ENCODE measurements at regions not wholly inside any gene's neighbourhood (a gene's known extent, or its start where the extent isn't known, plus 50 kb on each side); places are given as distances from the start of the nearest gene placed in this dataset.
"Not testable (repeated sequence)": the region's sequence is repeated elsewhere in the genome, so short reads cannot be mapped to it uniquely, and the experiment has no call there.

DNA sequence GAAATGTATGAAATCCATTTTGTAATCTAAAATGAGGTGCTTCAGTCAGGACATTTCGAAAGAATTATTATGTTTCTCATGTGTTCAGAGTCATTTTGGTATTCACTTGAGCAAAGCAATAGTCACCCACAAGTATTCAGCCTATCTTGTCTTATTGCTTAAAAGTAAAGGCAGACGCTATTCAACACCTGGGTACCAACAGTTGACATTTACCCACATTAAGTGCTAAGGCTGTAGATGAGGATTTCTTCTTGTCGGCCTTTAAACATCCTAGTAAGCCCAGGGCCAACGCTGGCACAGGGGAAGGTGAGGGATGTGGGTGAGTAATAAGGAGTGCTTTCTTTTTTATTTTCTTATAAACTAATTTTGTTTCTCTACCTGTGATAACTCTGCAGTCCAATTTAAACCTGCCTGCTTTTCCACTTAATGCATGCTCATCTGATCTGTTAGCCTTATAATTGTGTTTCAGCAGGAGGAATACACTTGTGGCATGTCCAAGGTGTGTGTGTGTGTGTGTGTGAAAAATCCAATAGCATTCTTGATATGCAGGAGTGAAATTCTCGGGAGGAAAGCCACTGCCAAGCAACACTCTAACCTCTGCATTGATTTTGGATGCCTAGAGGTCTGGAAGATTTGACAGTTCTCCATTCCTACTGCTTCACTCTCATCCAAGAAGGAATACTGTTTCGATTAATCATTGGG lies 252.0 kb downstream of the SOX4 start:
- intact Hi-C loops (cut with micrococcal nuclease), result no loop called here

DNA sequence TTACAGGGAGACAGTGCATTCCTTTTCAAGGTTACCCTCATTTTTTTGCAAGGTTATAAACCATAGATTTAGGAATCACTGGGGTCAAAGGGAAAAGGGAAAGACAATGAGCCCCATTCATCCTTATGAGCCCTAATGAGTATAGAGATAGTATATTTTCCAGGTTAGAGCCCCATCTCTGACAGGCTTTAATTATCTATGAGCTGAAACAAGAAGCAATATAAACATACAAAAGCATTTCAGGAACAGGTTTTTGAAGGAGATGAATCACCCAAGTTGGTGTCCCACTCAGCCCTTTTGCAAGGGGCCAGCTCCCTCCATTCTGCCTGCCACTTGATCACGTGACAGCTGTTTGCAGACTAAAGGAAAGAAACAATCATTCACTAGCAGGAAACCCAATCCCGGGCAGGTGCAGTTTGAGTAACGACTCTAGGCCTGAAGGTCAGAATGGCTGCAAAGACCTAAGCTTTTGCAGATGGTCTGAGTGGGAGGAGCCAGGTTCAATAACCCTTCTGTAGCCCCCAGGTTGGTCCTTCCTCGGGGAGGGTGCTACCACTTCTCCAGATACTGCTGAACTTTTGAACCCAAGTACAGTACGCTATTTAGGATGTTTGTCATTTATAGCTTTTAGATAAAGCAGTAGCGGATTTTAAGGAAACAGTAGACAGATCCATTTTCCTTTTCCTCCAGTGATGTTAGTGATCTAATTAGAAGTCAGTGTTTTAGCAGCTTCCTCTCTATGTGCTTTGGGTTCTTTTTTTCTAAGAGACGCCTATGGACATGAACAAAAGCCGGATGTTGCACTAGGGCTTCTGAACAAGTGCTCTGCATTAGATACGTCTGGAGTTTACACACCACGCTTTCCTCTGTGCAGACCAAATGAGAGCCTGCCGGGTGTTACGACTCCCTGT lies 253.2 kb downstream of the SOX4 start:
- intact Hi-C loops (cut with micrococcal nuclease), result no loop called here

GRCh38 chr6:21847711-21848480 lies 254.3 kb downstream of the SOX4 start:
- intact Hi-C loops (cut with micrococcal nuclease), result no loop called here

GRCh38 chr6:21850691-21851090 lies 257.1 kb downstream of the SOX4 start:
- intact Hi-C loops (cut with micrococcal nuclease), result no loop called here

DNA sequence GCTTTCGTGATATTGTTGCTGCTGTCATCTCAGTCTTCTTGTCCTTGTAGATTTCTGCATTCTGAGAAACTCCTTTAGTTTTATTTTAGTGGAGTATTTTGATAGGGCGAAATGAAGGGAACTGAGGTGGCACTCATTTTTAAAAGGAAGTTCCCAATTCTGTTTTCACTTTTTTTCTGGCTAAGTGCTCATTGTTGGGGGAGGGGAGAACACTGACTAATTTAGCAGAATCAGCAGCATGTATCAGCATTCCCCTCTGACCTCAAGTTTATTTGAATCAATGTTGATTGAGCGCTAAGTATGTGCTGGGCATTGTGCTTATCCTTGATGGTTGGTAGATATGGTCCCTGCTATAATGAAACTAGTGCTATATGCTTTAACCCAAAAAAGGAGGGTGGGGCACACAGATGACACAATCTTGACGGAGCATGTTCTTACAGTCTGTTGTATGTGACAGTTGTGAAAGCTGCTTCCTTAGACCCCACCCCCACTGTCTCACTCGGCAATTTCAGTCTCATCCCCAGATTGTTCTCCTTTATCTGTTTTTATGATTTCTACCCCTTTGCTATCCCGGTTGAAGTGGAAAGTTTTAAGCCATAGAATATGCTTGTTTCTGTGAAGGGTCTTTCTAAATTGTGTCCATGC lies 262.4 kb downstream of the SOX4 start:
- intact Hi-C loops (cut with micrococcal nuclease), result no loop called here

GRCh38 chr6:21856456-21856825 lies 262.9 kb downstream of the SOX4 start:
- intact Hi-C loops (cut with micrococcal nuclease), result no loop called here

DNA sequence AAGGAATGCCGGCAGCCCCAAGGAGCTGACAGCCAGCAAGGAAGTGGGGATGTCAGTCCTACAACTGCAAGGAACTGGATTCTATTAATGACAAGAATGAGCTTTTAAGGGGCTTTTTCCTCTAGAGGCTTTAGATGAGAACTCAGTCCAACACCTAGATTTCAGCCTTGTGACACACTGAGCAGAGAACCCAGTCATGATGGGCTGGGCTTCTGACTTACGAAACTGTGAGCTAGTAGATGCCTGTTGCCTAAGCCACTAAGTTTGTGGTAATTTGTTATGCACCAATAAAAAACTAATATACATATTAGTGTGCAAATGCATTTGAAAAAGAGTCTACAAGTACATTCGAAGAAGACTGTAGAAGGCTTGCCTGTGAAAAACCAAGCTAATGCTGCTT lies 263.3 kb downstream of the SOX4 start:
- intact Hi-C loops (cut with micrococcal nuclease), result no loop called here

DNA sequence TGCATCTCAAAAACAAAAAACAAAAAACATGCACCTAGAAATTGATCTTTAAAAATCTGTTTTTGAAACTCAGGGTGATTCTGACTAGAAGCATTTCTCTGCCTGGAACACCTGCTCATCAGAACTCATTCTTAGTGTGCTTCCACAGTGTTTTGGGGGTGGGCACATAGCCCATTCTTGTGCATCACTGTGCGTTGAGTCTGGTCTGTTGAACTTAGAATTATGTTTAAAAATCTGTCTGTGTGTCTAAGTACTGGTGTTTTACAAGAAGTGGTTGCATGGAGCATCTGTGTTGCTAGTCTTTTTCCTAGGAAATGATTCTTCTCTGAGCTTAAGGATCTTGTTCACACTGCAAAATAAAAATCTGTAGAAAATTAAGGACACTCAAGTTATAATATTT lies 264.5 kb downstream of the SOX4 start:
- intact Hi-C loops (cut with micrococcal nuclease), result no loop called here

DNA sequence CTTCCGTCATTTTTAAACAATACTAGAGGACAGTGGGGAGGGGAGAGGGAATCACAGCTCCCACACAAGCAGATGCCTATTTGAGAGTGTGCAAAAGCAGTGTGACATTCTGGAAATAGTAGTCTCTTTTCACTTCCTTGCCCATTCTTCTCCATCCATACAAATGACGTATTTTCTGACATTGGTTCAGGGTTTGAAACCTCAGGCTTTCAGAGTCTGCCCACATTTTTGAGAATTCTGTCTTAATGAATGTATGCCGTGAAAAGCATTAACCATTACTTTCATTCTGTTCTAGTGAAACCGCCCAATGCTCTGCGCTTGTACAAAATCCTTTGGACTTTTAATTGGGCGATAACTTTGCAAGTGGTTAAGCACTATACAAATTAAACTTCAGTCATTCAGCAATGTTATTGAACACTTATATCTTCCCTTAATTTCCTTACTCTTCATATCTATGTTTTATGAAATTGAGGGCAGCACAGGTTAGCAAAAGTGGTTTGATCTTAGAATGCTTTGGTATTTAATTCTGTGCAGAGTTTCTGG lies 265.7 kb downstream of the SOX4 start:
- intact Hi-C loops (cut with micrococcal nuclease), result no loop called here

GRCh38 chr6:21861942-21862341 lies 268.4 kb downstream of the SOX4 start:
- intact Hi-C loops (cut with micrococcal nuclease), result no loop called here

DNA sequence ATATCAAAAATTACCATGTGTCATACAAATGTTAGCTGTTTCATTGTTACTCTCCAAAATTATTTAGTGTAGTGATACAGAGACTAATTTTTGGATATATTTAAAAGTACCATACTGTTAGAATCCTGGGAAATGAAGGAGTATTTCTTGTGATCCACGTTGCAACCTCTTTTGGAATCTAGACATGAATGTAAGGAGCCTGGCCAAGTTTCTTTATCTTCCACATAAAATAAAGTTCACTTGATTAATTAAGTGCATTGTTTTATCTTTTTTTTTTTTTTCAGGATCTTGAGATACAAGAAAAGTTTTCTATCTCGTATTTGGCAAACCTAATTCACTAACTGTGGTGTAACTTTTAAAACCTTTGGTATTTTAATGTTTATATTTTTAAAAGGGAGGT lies 270.7 kb downstream of the SOX4 start:
- intact Hi-C loops (cut with micrococcal nuclease), result no loop called here

GRCh38 chr6:21868226-21868625 lies 274.7 kb downstream of the SOX4 start:
- intact Hi-C loops (cut with micrococcal nuclease), result no loop called here

- intact Hi-C loops (cut with micrococcal nuclease), result no loop called here
These were observed 275.7 kb downstream of the SOX4 start for GRCh38 chr6:21869085-21869771.

DNA sequence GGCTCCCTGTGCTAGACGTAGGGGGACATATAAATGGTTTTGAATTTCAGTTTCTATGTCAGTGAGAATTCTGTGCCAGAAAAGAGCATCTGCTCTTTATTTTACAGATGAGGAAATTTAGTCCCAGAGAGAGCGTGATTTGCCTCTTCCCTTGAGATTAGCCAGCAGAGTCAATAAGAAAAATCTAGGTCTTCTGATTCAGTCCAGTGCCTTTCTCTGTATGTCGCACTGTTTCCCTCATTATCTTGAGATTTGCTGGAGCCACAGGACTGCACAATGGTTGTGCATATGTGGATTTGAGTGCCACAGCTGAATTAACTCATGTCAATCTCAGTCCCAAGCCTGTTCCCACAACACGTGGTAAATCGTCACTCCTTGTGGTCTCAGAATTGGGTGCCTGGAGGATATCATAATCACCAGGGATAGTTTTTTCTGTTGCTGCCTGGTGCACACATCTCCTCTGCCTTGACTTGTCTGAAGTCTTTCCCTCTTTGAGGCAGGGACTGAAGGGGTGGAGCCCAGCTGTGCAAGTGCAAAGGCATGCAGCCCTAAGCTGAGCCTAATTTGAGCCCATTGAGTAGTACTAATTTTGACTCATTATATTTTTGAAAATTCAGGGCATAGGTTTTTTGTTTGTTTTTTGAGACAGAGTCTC lies 276.7 kb downstream of the SOX4 start:
- intact Hi-C loops (cut with micrococcal nuclease), result loop anchor here (10.0 kb wide), 1 partner anchor 1665 kb away; no protein-coding TSS in a partner anchor

DNA sequence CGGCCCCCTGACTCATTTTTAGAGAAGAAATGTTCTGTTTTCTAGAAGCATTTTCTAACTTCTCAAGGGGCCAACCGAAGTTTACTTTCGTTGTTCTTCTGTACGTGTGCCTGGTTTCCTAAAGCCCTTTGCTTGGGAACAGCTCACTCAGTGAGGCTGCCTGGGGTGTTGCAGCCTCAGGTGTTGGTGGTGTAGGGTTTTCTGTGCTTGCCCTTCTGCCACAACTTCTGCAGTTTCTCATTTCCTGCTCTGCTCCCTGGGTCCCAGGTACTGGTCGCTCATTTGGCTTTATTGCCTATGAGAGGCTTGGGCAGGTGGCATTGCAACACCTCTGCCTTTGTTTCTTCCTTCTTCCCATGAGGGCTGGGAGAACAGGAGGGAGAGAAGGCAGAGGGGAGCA lies 278.3 kb downstream of the SOX4 start:
- intact Hi-C loops (cut with micrococcal nuclease), result loop anchor here (10.0 kb wide), 1 partner anchor 1667 kb away; no protein-coding TSS in a partner anchor

- intact Hi-C loops (cut with micrococcal nuclease), result loop anchor here (10.0 kb wide), 1 partner anchor 1668 kb away; no protein-coding TSS in a partner anchor
These were observed 279.2 kb downstream of the SOX4 start for GRCh38 chr6:21872749-21873148.

DNA sequence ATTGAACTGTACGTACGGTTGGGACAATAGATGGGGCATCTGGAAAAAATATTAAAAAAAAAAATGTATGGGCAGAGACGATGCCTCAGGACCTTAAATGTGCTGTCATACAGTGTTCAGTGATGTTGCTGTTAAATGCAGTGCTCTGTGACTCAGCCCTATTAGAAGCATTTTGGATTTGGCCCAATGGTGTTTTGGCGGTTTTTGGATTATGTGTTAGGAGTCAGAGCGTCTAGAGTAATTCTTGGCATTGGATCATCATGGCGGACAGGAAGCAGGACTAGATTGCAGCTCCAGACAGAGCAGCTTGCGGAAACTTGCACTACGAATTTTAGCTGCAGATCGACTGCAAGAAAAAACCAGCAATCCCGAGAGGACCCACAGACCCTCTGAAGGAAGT lies 280.0 kb downstream of the SOX4 start:
- intact Hi-C loops (cut with micrococcal nuclease), result loop anchor here (10.0 kb wide), 1 partner anchor 1669 kb away; no protein-coding TSS in a partner anchor

DNA sequence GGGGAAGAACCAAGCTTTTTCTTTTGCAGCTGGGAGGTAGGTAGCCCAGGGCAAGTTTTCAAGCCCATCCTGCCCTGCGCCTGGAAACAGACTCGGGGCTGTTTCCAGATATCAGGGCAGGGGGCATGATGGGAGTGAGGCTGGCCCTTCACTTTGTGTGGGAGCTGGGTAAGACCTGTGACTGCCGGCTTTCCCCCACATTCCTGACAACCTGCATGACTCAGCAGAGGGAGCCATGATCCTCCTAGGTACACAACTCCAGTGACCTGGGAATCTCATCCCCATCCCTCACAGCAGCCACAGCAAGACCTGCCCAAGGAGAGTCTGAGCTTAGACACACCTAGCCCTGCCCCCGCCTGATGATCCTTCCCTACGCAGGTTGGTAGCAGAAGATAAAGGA lies 280.8 kb downstream of the SOX4 start:
- intact Hi-C loops (cut with micrococcal nuclease), result loop anchor here (10.0 kb wide), 1 partner anchor 1670 kb away; no protein-coding TSS in a partner anchor

DNA sequence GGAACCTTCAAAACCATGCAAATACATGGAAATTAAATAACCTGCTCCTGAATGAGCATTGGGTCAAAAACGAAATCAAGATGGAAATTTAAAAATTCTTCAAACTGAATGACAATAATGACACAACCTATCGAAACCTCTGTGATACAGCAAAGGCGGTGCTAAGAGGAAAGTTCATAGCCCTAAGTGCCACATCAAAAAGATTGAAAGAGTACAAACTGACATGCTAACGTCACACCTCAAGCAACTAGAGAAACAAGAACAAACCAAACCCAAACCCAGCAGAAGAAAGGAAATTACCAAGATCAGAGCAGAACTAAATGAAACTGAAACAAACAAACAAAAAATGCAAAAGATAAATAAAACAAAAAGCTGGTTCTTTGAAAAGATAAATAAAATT lies 283.5 kb downstream of the SOX4 start:
- intact Hi-C loops (cut with micrococcal nuclease), result loop anchor here (1.0 to 10.0 kb wide), 7 partner anchors 37 to 1672 kb away; partner anchors contain the start of gene E2F3

DNA sequence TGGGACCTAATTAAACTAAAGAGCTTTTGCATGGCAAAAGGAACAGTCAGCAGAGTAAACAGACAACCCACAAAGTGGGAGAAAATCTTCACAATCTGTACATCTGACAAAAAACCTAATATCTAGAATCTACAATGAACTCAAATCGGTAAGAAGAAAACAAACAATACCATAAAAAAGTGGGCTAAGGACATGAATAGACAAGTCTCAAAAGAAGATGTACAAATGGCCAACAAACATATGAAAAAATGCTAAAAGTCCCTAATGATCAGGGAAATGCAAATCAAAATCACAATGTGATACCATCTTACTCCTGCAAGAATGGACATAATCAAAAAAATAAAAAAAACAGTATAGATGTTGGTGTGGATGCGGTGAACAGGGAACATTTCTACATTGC lies 286.7 kb downstream of the SOX4 start:
- intact Hi-C loops (cut with micrococcal nuclease), result not testable (repeated sequence)
